GM12873 (cell line): ENCODE measurements at regions not wholly inside any gene's neighbourhood (a gene's known extent, or its start where the extent isn't known, plus 50 kb on each side); places are given as distances from the start of the nearest gene placed in this dataset.

Experiments
- CTCF ChIP-seq: IDR thresholded peaks from 2 replicates; pipeline ENCODE4 v1.5.1; 2012; ENCODE audit warnings: low read depth, mild to moderate bottlenecking, moderate library complexity, low read length, control low read depth; ENCODE audit not compliant: insufficient read depth; ENCODE audit errors: missing control alignments

GRCh38 chr4:147288512-147288911, 192.4 kb upstream of the EDNRA start:
- TF ChIP-seq CTCF, result no peak

- no peak for TF ChIP-seq CTCF
These were observed 191.7 kb upstream of the EDNRA start for GRCh38 chr4:147289181-147289580.

GRCh38 chr4:147299205-147299604, 181.7 kb upstream of the EDNRA start:
- no peak for TF ChIP-seq CTCF

GRCh38 chr4:147303174-147303872, 177.6 kb upstream of the EDNRA start:
- no peak for TF ChIP-seq CTCF

GRCh38 chr4:147303873-147304229, 177.0 kb upstream of the EDNRA start:
- no peak for TF ChIP-seq CTCF

GRCh38 chr4:147307896-147308674, 172.8 kb upstream of the EDNRA start:
- TF ChIP-seq CTCF, result no peak

- TF ChIP-seq CTCF, result no peak
These were observed 171.5 kb upstream of the EDNRA start for GRCh38 chr4:147309434-147309833.
